K562 (cell line): ENCODE measurements at regions not wholly inside any gene's neighbourhood (a gene's known extent, or its start where the extent isn't known, plus 50 kb on each side); places are given as distances from the start of the nearest gene placed in this dataset.

ENCODE experiments used
- ATAC-seq: fragments of 200-7000 bp; cut with Tn5 transposase; 3 replicates; pipeline ENCODE4 v1.9.1; 2020; ENCODE audit warnings: moderate library complexity
- BruUV-seq: library from RNA; stranded (reverse); fragments of 400-500 nt; replicated peaks from 2 replicates; lab custom pipeline; 2021; lab: Mats Ljungman, UMichigan
- CTCF ChIA-PET: fragments of 300-600 bp; formaldehyde crosslinking; extraction: SDS; loops from one replicate; lab custom pipeline; 2021; ENCODE audit warnings: low intra/inter-chr PET ratio; lab: Yijun Ruan, JAX
- POLR2A ChIA-PET: fragments of 300-600, 350-650 bp; sonication (Branson Sonifier 250); formaldehyde crosslinking; extraction: SDS; loops from one replicate; lab custom pipeline; 2021; ENCODE audit warnings: antibody characterized with exemption, inconsistent platforms; lab: Yijun Ruan, JAX
- DNase-seq, 4 experiments: peaks; one replicate each; pipeline versions ENCODE4 v3.0.0 to v3.0.0-alpha.2; 2011 to 2018; ENCODE audit warnings: low spot score in 3 of 4, mixed read lengths in 3 of 4; ENCODE audit errors: extremely low read depth in 1 of 4
- FAIRE-seq: peaks from 2 replicates; lab custom pipeline; 2011; peaks lifted over from hg19 to GRCh38; lab: Jason Lieb, UNC
- H2AFZ ChIP-seq: 2 replicates; pipeline ENCODE4 v1.6.0; 2011; ENCODE audit warnings: low read depth, low read length, control low read depth, inconsistent platforms
- H3K27ac ChIP-seq: fragments of 200-600 bp; 3 replicates; pipeline ENCODE4 v1.8.0; 2011; ENCODE audit warnings: low read depth, mild to moderate bottlenecking, control low read depth, inconsistent platforms, low read length, moderate library complexity, mixed read lengths; ENCODE audit errors: extremely low read depth
- H3K27me3 ChIP-seq, 2 experiments: fragments of 300-600 bp in 1 of 2; 2 replicates in 1 of 2; 3 replicates in 1 of 2; pipeline versions ENCODE4 v1.6.0 to v1.8.0; 2011; ENCODE audit warnings: inconsistent platforms in 2 of 2, low read length in 2 of 2, mild to moderate bottlenecking in 1 of 2, mixed read lengths in 1 of 2, moderate library complexity in 1 of 2; ENCODE audit not compliant: control insufficient read depth in 2 of 2, insufficient read depth in 2 of 2
- H3K36me3 ChIP-seq: fragments of 300-600 bp; 3 replicates; pipeline ENCODE4 v1.8.0; 2011; ENCODE audit warnings: mild to moderate bottlenecking, low read length, inconsistent platforms; ENCODE audit not compliant: control insufficient read depth, insufficient read depth
- H3K4me1 ChIP-seq, 2 experiments: fragments of 200-600 bp in 1 of 2; replicated peaks in 1 of 2; 2 replicates in 1 of 2; 3 replicates in 1 of 2; pipeline versions ENCODE4 v1.5.1 to v1.8.0; 2011; ENCODE audit warnings: inconsistent platforms in 2 of 2, low read length in 2 of 2, mild to moderate bottlenecking in 1 of 2, mixed read lengths in 1 of 2, moderate library complexity in 1 of 2; ENCODE audit not compliant: control insufficient read depth in 2 of 2, insufficient read depth in 2 of 2
- H3K4me2 ChIP-seq: 2 replicates; pipeline ENCODE4 v1.6.1; 2011; ENCODE audit warnings: low read length, control low read depth, inconsistent platforms, mixed read lengths; ENCODE audit not compliant: insufficient read depth
- H3K4me3 ChIP-seq: fragments of 200-600 bp; sonication (generic), shearing (Covaris generic); 2 replicates; pipeline ENCODE4 v1.5.1; 2016; ENCODE audit warnings: control low read depth, inconsistent platforms
- H3K79me2 ChIP-seq: fragments of 200-600 bp; 3 replicates; pipeline ENCODE4 v1.8.0; 2011; ENCODE audit warnings: low read length, inconsistent platforms; ENCODE audit not compliant: control insufficient read depth, insufficient read depth
- H3K9ac ChIP-seq, 2 experiments: 2 replicates each; pipeline versions ENCODE4 v1.6.0 to v1.6.1; 2011; ENCODE audit warnings: low read depth in 2 of 2, low read length in 2 of 2, control low read depth in 1 of 2, inconsistent platforms in 1 of 2, mild to moderate bottlenecking in 1 of 2, mixed read lengths in 1 of 2; ENCODE audit not compliant: insufficient read depth in 1 of 2
- H3K9me1 ChIP-seq: one replicate; pipeline ENCODE4 v1.6.0; 2011; ENCODE audit warnings: inconsistent platforms, mild to moderate bottlenecking, low read length, moderate library complexity; ENCODE audit not compliant: control insufficient read depth, insufficient read depth
- H3K9me3 ChIP-seq: replicated peaks from 2 replicates; pipeline ENCODE4 v1.5.1; 2011; ENCODE audit warnings: low read depth, low read length, inconsistent platforms; ENCODE audit not compliant: control insufficient read depth, insufficient read depth
- H4K20me1 ChIP-seq: replicated peaks from 2 replicates; pipeline ENCODE4 v1.6.1; 2011; ENCODE audit warnings: low read length, inconsistent platforms, mixed read lengths; ENCODE audit not compliant: control insufficient read depth, insufficient read depth
- ASH1L ChIP-seq: fragments of 450-650 bp; IDR thresholded peaks from 2 replicates; pipeline ENCODE4 v1.6.1; 2018; ENCODE audit warnings: borderline replicate concordance, mild to moderate bottlenecking, low read depth; ENCODE audit not compliant: partially characterized antibody
- BHLHE40 ChIP-seq: IDR thresholded peaks from 2 replicates; pipeline ENCODE4 v1.6.1; 2011; ENCODE audit warnings: low read length, improper control_type of control experiment
- COPS2 ChIP-seq: fragments of 450-650 bp; conservative IDR thresholded peaks from 2 replicates; pipeline ENCODE4 v1.6.1; 2016; ENCODE audit warnings: mild to moderate bottlenecking, moderate library complexity
- CREB3L1 ChIP-seq: fragments of 450-650 bp; IDR thresholded peaks from 2 replicates; pipeline ENCODE4 v1.6.1; 2014; ENCODE audit warnings: low read depth, mild to moderate bottlenecking, moderate library complexity, borderline replicate concordance
- FOXM1 ChIP-seq, 2 experiments: fragments of 450-650 bp in 1 of 2; sonication (generic) in 1 of 2; formaldehyde crosslinking in 1 of 2; IDR thresholded peaks; 2 replicates each; pipeline versions ENCODE4 v1.6.1 to v1.9.0; 2017 to 2022; ENCODE audit warnings: low read depth in 2 of 2, mild to moderate bottlenecking in 2 of 2, missing genetic modification reagents in 1 of 2, moderate library complexity in 1 of 2
- ILF3 ChIP-seq: fragments of 450-650 bp; IDR thresholded peaks from 2 replicates; pipeline ENCODE4 v1.6.1; 2018; ENCODE audit warnings: antibody characterized with exemption, mild to moderate bottlenecking, moderate library complexity, borderline replicate concordance
- IRF2 ChIP-seq: sonication (generic); formaldehyde crosslinking; IDR thresholded peaks from 2 replicates; pipeline ENCODE4 v1.8.1; 2022; ENCODE audit warnings: mild to moderate bottlenecking, missing genetic modification reagents
- SRF ChIP-seq, 2 experiments: fragments of 250-450, 450-650 bp in 1 of 2; sonication (Bioruptor Pico) in 1 of 2; sonication (generic) in 1 of 2; formaldehyde crosslinking; IDR thresholded peaks; 2 replicates each; pipeline versions ENCODE4 v1.5.0 to v1.5.1; 2020 to 2022; ENCODE audit warnings: mild to moderate bottlenecking in 1 of 2, missing genetic modification reagents in 1 of 2
- ZMIZ1 ChIP-seq, 2 experiments: fragments of 150-350 bp in 1 of 2; IDR thresholded peaks; 2 replicates each; pipeline ENCODE4 v1.6.1; 2012 to 2016; ENCODE audit warnings: low read depth in 2 of 2, low read length in 2 of 2, mild to moderate bottlenecking in 1 of 2, moderate library complexity in 1 of 2
- ZNF146 ChIP-seq: IDR thresholded peaks from one replicate; pipeline ENCODE4 v1.6.1; 2018; ENCODE audit warnings: missing compliant biosample characterization; ENCODE audit not compliant: unreplicated experiment
- ZNF184 ChIP-seq: sonication (generic); formaldehyde crosslinking; IDR thresholded peaks from 2 replicates; pipeline ENCODE4 v1.5.0; 2020; ENCODE audit warnings: missing genetic modification reagents
- ZNF324 ChIP-seq: fragments of 250-450 bp; sonication (Bioruptor Pico); IDR thresholded peaks from 2 replicates; pipeline ENCODE4 v1.4.0; 2020; ENCODE audit warnings: mild to moderate bottlenecking
- ZNF347 ChIP-seq: fragments of 450-650 bp; formaldehyde crosslinking; IDR thresholded peaks from 2 replicates; pipeline ENCODE4 v1.4.0; 2020; ENCODE audit warnings: low read depth, mild to moderate bottlenecking, moderate library complexity
- ZNF354B ChIP-seq: fragments of 250-450 bp; sonication (Bioruptor Pico); IDR thresholded peaks from 2 replicates; pipeline ENCODE4 v1.4.0; 2020
- ZNF764 ChIP-seq: fragments of 250-450 bp; sonication (Bioruptor Pico); IDR thresholded peaks from 2 replicates; pipeline ENCODE4 v1.4.0; 2020; ENCODE audit warnings: low read depth, mild to moderate bottlenecking, moderate library complexity
- ZNF830 ChIP-seq: fragments of 250-450 bp; sonication (Bioruptor Pico); IDR thresholded peaks from 2 replicates; pipeline ENCODE4 v1.5.0; 2021; ENCODE audit warnings: mild to moderate bottlenecking
- in situ Hi-C: fragments of 300-500 bp; cut with MboI; formaldehyde crosslinking; loops from 4 replicates; pipeline ENCODE4 v1.15.0; 2018; ENCODE audit warnings: inconsistent platforms, mixed read lengths
- intact Hi-C: fragments of 100-400 bp; cut with micrococcal nuclease; formaldehyde crosslinking; loops from 2 replicates; pipeline ENCODE4 v1.14.2; 2022
- TF ChIP-seq, protein P1 (sequence below): sonication (generic); formaldehyde crosslinking; IDR thresholded peaks from 2 replicates; pipeline ENCODE4 v1.8.1; 2023; ENCODE audit warnings: mild to moderate bottlenecking, missing genetic modification reagents, moderate library complexity
- TF ChIP-seq, protein P2 (sequence below): fragments of 250-450 bp; sonication (Bioruptor Pico); IDR thresholded peaks from 2 replicates; pipeline ENCODE4 v1.8.0; 2021; ENCODE audit warnings: moderate library complexity, mild to moderate bottlenecking, inconsistent platforms

DNA sequence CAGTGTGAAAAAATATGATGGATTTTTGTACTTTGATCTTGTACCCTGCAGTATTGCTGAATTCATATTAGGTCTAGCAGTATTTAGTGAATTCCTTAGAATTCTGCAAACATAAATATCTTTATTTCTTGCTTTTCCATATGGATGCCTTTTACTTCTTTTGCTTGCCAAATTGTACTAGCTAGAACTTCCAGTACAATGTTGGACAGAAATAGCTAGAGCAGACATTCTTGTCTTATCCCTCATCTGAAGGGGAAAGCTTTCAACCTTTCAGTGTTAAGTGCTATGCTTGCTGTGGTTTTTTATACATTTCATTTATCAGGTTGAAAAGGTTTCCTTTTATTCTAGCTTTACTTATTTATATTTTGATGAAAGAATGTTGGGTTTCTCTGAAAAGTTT, 1321.9 kb upstream of the CHAC2 start:
- ChIA-PET CTCF (no interaction called here), POLR2A (no interaction called here)
- Histone ChIP-seq H3K4me1 (no peaks in the 10 kb centered on the region), H3K4me3 (no peak overlapping the region), H3K4me2 (no peak overlapping the region), H3K27ac (no peak overlapping the region), H3K79me2 (no peaks in the 10 kb centered on the region), H4K20me1 (no peaks in the 10 kb centered on the region), H2AFZ (no peak overlapping the region), H3K9me1 (no peaks in the 10 kb centered on the region), H3K9me3 (0 out of 2 replicates have a peak, but pooled peaks cover 2% of the 10 kb centered on the region), H3K27me3 (no peaks in the 10 kb centered on the region), H3K9ac (no peak overlapping the region), H3K36me3 (no peaks in the 10 kb centered on the region)
- BruUV-seq = no TSS peak
- ATAC-seq (no peak), FAIRE-seq (no peak), DNase-seq (no peak)
- in situ Hi-C loops (no loop called here), intact Hi-C loops (no loop called here)
- TF ChIP-seq ZNF184 (CRISPR knock-in tag) (no peak), ZNF830 (no peak), BHLHE40 (no peak), ZNF764 (CRISPR knock-in tag) (no peak), ZNF347 (CRISPR knock-in tag) (no peak), ZNF324 (CRISPR knock-in tag) (no peak), IRF2 (no peak), ASH1L (no peak), ZMIZ1 (IDR thresholded peaks at IDR 0.05; ENCODE audit: low read depth in 2 of 2, low read length in 2 of 2) (no peak), ZNF146 (no peak), COPS2 (no peak), SRF (CRISPR knock-in tag; IDR thresholded peaks at IDR 0.05) (no peak), FOXM1 (IDR thresholded peaks at IDR 0.05; ENCODE audit: low read depth) (no peak), FOXM1 (CRISPR knock-in tag; IDR thresholded peaks at IDR 0.05; ENCODE audit: low read depth) (no peak), ILF3 (no peak), CREB3L1 (no peak), ZNF354B (no peak)
- TF ChIP-seq, protein P1, sequence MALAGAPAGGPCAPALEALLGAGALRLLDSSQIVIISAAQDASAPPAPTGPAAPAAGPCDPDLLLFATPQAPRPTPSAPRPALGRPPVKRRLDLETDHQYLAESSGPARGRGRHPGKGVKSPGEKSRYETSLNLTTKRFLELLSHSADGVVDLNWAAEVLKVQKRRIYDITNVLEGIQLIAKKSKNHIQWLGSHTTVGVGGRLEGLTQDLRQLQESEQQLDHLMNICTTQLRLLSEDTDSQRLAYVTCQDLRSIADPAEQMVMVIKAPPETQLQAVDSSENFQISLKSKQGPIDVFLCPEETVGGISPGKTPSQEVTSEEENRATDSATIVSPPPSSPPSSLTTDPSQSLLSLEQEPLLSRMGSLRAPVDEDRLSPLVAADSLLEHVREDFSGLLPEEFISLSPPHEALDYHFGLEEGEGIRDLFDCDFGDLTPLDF (CRISPR knock-in tag) = no peak
- TF ChIP-seq, protein P2, sequence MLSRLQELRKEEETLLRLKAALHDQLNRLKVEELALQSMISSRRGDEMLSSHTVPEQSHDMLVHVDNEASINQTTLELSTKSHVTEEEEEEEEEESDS (CRISPR knock-in tag) = no peak
